ENCODE measurements at regions not wholly inside any gene's neighbourhood (a gene's known extent, or its start where the extent isn't known, plus 50 kb on each side); places are given as distances from the start of the nearest gene placed in this dataset.

DNA sequence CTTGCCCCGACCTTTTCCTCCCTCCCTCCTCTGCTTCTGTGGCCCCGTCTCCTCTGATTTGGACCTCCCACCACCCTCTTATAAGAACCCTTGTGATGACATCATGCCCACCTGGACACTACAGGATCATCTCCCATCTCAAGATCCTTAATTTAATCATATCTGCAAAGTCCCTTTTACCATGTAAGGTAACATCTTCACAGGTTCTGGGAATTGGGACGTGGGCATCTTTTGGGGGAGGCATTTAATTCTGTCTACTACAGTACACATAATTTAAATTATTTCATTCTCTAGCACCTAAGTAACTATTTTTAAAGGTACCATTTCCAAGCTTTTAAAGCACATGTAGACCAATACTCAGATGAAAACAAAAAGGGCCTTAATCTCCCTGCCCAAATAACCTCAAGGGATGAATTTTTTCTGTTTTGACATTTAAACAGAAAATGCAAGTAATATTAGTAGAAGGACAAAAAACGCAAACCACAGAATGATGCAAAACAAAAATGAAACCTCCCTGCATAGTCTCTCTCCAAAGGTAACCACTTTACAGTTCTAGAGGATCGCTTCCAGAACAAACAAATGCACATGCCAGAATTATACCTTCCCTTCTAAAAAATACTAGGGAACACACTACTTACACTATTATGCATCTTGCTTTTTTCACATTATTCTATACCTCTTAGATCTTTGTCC lies 222.1 kb downstream of the AACS start:
- no peak for DNase-seq (ENCODE audit: low read depth, low spot score)
- H3K4me3 ChIP-seq (ENCODE audit: low read depth, low read length) = no peak overlapping the region
- TF ChIP-seq, protein P1, sequence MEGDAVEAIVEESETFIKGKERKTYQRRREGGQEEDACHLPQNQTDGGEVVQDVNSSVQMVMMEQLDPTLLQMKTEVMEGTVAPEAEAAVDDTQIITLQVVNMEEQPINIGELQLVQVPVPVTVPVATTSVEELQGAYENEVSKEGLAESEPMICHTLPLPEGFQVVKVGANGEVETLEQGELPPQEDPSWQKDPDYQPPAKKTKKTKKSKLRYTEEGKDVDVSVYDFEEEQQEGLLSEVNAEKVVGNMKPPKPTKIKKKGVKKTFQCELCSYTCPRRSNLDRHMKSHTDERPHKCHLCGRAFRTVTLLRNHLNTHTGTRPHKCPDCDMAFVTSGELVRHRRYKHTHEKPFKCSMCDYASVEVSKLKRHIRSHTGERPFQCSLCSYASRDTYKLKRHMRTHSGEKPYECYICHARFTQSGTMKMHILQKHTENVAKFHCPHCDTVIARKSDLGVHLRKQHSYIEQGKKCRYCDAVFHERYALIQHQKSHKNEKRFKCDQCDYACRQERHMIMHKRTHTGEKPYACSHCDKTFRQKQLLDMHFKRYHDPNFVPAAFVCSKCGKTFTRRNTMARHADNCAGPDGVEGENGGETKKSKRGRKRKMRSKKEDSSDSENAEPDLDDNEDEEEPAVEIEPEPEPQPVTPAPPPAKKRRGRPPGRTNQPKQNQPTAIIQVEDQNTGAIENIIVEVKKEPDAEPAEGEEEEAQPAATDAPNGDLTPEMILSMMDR (IDR thresholded peaks at IDR 0.05; ENCODE audit: insufficient read depth, low read length, missing control alignments) = no peak
- ChIA-PET POLR2A (no interaction called here), CTCF (no interaction called here)

DNA sequence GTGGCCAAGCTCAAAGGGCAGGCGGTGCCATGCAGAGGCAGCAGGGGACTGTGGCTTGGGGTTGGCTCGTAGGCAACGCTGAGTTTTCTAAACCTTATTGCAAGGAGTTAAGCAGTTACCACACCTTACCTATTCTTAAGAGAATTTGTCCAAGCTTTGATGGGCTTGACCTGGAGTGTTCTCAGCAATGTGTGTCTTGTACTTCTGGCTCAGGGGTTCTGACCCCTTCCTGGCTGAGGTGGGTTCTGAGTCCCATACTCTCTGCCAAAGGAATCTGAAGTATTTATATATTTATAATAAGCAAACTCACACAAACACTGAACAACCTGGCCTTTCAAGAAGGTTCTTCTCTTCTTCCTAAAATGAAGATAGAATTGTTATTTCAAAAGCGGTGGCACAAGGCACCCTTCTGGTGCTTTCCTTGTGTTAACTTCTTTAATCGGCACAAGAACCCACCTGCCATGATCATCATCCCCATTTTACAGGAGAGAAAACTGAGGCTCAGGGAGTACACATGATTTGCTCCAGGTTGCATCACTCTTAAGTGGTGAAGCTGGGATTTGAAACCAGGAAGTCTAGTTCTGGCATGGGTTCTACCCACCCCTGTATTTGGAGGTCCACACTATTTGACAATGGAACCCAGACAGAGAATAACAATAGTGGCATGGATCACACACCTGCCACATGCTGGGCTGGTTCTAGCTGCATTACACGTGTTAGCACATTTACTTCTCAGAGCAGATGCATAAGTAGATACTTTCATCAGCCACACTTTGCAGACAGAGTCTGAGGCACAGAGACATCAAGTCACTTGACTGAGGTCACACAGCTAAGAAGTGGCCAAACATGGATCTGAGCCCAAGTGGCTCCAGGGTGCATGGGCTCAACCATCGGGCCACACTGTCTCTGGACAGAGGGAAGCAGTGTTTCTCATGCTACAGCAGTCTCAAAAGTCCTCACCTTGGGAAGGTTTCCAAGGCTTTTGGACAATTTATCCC lies 224.0 kb downstream of the AACS start:
- ChIA-PET POLR2A (no interaction called here), CTCF (no interaction called here)
- no peak overlapping the region for H3K4me3 ChIP-seq (ENCODE audit: low read depth, low read length)

DNA sequence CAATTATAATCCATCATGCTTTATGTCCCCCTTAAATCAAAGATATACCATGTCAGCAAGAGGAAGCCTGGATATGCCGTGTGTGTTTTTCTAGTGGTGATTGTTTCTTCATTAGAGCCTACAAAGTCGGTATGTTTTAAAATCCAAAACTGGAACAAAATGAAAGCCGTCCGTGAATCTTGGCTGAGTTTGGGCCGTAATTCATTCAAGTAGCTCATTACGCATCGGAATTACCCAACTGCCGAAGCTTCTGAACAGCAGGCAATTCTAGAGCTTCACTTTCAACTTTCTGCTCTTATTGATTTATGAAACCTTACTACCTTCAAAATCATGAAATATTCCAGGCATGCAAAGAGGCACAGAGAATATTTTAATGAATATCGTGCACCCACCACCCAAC lies 224.7 kb downstream of the AACS start:
- ChIA-PET POLR2A (no interaction called here), CTCF (no interaction called here)
- no peak for DNase-seq (ENCODE audit: low read depth, low spot score)
- H3K4me3 ChIP-seq (ENCODE audit: low read depth, low read length) = no peak overlapping the region
- TF ChIP-seq, protein P1 (IDR thresholded peaks at IDR 0.05; ENCODE audit: insufficient read depth, low read length, missing control alignments) = no peak

More for the DNA sequence above, 224.0 kb downstream of the AACS start:
- no peak for DNase-seq (ENCODE audit: low read depth, low spot score)
- TF ChIP-seq, protein P1 (IDR thresholded peaks at IDR 0.05; ENCODE audit: insufficient read depth, low read length, missing control alignments) = no peak

DNA sequence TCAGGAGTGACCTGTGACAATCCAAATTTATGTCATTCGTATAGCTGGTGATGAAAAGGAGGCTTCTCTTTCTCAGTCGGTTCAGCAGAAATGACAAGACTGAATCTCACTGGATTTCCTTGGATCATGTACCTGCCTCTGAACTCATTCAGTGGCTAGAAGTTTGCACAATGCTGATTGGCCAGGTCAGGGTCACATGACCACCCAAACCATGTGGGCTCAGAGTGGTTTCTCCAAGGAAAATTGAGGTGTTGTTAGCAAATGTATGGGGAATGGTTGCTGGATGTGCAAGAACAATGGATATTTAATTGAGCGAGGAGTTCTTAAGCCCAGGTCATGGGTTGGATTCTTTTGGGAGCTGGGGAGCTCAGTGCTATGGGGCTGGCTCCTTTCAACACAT lies 227.5 kb downstream of the AACS start:
- no peak overlapping the region for H3K4me3 ChIP-seq (ENCODE audit: low read depth, low read length)
- ChIA-PET POLR2A (no interaction called here), CTCF (interaction anchor here (1.6 kb wide), 1 partner anchor 9 kb away, joined by 3 read pairs; no protein-coding TSS in a partner anchor)
- no peak for DNase-seq (ENCODE audit: low read depth, low spot score)
- TF ChIP-seq, protein P1 (IDR thresholded peaks at IDR 0.05; ENCODE audit: insufficient read depth, low read length, missing control alignments) = no peak

DNA sequence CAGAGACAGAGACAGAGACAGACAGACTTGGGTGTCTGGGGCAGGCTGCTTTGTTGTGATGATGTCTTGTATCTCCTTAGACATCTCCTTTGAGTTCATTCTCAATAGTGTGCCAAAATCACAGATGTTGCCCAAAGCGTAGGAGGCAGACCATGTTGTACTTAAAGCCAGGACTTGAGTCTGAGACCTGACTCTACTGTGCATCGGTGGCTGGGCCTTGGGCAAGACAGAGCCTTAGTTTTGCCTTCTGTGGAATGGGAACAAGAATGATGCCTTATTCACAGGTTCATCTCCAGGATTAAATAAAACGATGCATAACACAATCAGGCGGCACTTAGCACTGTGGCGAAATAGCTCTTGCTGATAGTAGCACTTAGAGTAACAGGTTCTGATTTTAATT lies 230.3 kb downstream of the AACS start:
- DNase-seq (ENCODE audit: low read depth, low spot score) = no peak
- no peak overlapping the region for H3K4me3 ChIP-seq (ENCODE audit: low read depth, low read length)
- CTCF ChIA-PET = no interaction called here
- POLR2A ChIA-PET = no interaction called here
- TF ChIP-seq, protein P1 (IDR thresholded peaks at IDR 0.05; ENCODE audit: insufficient read depth, low read length, missing control alignments) = no peak

DNA sequence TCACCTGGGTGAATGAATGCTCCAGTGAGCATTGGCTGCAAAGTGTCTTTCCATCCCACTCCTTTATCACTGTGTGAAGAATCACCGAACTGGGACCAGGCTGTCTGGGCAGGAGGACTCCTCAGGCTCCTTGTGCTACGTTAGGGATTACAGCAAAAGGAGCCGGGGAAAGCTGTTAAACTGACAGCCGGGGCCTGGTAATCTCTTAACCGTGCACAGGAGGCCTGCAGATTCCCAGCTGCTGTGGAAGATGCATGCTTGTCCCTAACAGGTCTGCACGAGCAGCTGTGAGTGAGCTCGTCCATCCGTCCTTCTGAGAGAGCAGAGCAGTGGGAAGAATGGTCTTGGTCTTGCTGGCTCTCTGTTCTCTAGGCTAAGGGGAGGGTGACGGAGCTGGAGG lies 231.5 kb downstream of the AACS start:
- DNase-seq (ENCODE audit: low read depth, low spot score) = no peak

More for the DNA sequence above, 231.5 kb downstream of the AACS start:
- no peak overlapping the region for H3K4me3 ChIP-seq (ENCODE audit: low read depth, low read length)
- ChIA-PET POLR2A (no interaction called here), CTCF (no interaction called here)
- TF ChIP-seq, protein P1 (IDR thresholded peaks at IDR 0.05; ENCODE audit: insufficient read depth, low read length, missing control alignments) = no peak
